ENCODE measurements at regions not wholly inside any gene's neighbourhood (a gene's known extent, or its start where the extent isn't known, plus 50 kb on each side); places are given as distances from the start of the nearest gene placed in this dataset.

DNA sequence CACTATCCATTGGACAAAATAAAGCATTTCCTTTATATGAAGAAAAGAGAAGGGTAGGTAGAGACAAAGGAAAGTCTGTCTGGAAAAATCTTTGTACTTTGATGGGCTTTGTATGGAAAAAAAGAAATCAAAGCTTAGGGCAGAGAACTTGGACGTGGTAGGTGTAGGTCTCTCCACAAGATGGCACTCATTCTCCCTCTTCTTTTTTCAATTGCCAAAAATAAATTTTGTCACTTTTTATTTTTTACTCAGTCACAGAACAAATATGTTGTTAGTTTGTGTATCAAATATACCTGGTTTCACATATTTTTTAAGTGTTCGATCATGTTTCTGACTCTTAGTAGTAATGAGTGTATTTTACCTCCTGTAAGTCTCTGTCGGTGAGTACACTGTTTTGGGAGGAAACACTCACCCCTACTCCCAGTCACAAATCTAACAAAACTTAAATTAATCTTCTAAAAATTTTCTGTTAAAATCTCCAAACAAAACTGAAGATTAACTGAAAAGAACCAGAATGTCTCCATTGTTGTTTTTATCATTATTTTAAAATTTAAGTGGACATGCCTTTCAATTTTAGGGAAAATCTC is 415.8 kb upstream of the GOLIM4 start:
- in situ Hi-C loops (cut with HindIII; ENCODE audit: low pct_unique_long_range_greater_than_20kb, low sequenced_read_pairs): no loop called here
- DNase-seq (ENCODE audit: low read depth in 1 of 2, low spot score in 1 of 2): peak in 1 of 2 experiments; percentile 32
- TF ChIP-seq JUND (IDR thresholded peaks at IDR 0.05; ENCODE audit: low read depth): no peak

- in situ Hi-C loops (cut with HindIII; ENCODE audit: low pct_unique_long_range_greater_than_20kb, low sequenced_read_pairs): no loop called here
- TF ChIP-seq JUND (IDR thresholded peaks at IDR 0.05; ENCODE audit: low read depth): no peak
- DNase-seq (ENCODE audit: low read depth in 1 of 2, low spot score in 1 of 2): no peak
These were observed 410.9 kb upstream of the GOLIM4 start for GRCh38 chr3:168506589-168506988.

DNA sequence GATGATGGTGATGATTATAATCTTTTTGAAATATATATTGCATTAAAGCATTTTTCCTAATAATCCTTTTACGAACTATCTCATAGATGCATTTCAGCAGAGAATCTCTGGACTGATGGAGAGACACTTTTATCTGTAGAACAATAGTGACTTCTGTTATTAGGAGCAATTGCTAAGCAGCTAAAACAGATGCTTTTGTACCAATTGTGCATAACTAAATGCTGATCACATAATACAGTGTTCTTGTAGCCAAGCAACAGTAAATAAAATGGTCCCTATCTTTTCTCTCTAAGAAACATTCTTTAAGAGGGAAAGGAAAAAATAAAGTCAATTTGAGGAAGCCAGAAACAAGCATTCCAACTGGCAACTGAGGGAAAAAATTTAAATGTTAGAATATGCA is 405.8 kb upstream of the GOLIM4 start:
- DNase-seq (ENCODE audit: low read depth in 1 of 2, low spot score in 1 of 2): no peak
- no peak for TF ChIP-seq JUND (IDR thresholded peaks at IDR 0.05; ENCODE audit: low read depth)
- in situ Hi-C loops (cut with HindIII; ENCODE audit: low pct_unique_long_range_greater_than_20kb, low sequenced_read_pairs): no loop called here

GRCh38 chr3:168498194-168498593 is 402.5 kb upstream of the GOLIM4 start:
- no peak for DNase-seq (ENCODE audit: low read depth in 1 of 2, low spot score in 1 of 2)
- in situ Hi-C loops (cut with HindIII; ENCODE audit: low pct_unique_long_range_greater_than_20kb, low sequenced_read_pairs): no loop called here
- no peak for TF ChIP-seq JUND (IDR thresholded peaks at IDR 0.05; ENCODE audit: low read depth)

DNA sequence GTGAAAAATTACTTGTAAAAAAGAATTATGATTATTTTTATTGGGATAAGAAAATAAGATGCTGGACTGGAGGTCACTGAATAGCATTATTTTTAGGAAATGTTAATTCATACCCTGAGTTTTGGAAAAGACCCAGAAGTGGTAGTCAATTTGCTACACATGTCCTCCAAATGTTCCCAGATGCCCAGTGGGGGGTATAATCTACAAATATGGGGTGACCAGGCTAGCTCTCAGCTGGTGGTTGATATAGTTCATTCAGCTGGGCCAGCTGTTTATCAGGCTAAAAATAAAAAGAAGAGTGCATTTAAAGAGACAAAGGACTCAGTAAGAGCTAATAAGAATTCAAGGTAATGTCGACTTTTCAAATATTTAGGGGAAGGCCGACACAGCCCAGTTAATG is 402.0 kb upstream of the GOLIM4 start:
- in situ Hi-C loops (cut with HindIII; ENCODE audit: low pct_unique_long_range_greater_than_20kb, low sequenced_read_pairs): no loop called here
- DNase-seq (ENCODE audit: low read depth in 1 of 2, low spot score in 1 of 2): no peak
- TF ChIP-seq JUND (IDR thresholded peaks at IDR 0.05; ENCODE audit: low read depth): no peak

DNA sequence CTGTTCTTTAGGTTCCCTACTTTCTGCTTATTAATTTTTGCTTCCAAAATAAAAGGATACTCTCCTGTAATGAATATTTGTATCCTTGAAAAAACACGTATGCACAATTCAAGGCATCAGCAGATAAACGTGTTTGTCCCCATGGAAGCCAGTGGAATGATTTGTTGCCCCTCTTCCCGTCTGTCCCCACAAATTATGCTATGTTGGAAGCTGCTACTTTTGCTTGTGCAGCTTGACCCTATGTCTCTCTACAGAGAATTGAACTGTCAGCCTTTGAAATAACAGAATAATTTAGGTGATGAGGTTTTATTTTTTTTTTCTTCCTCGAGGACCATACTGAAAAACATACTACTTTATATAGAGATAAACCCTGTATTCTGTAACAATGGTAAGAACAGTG is 401.5 kb upstream of the GOLIM4 start:
- in situ Hi-C loops (cut with HindIII; ENCODE audit: low pct_unique_long_range_greater_than_20kb, low sequenced_read_pairs): no loop called here
- no peak for TF ChIP-seq JUND (IDR thresholded peaks at IDR 0.05; ENCODE audit: low read depth)
- no peak for DNase-seq (ENCODE audit: low read depth in 1 of 2, low spot score in 1 of 2)

DNA sequence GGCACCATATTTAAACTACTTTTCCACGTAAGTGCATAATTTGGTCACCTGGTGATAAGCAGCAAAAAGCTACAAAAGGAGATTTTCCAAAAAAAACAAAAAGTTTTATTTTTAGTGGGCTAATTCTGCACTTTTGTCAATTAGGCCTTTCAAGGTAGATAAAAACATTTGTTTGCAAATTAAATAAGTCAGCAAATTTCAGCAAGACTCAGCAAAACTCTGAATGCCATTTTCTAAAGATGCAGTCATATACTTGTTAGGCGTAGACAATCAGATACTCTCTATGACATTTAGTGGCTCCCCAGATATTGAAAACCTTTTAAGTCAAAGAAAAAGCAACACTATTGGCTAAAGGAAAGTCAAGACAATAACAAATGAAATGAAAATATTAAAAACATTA is 400.2 kb upstream of the GOLIM4 start:
- in situ Hi-C loops (cut with HindIII; ENCODE audit: low pct_unique_long_range_greater_than_20kb, low sequenced_read_pairs): no loop called here
- no peak for TF ChIP-seq JUND (IDR thresholded peaks at IDR 0.05; ENCODE audit: low read depth)
- DNase-seq (ENCODE audit: low read depth in 1 of 2, low spot score in 1 of 2): no peak

- in situ Hi-C loops (cut with HindIII; ENCODE audit: low pct_unique_long_range_greater_than_20kb, low sequenced_read_pairs): no loop called here
- no peak for DNase-seq (ENCODE audit: low read depth in 1 of 2, low spot score in 1 of 2)
- TF ChIP-seq JUND (IDR thresholded peaks at IDR 0.05; ENCODE audit: low read depth): no peak
These were observed 399.5 kb upstream of the GOLIM4 start for GRCh38 chr3:168495270-168495669.

GRCh38 chr3:168493412-168494205 is 397.9 kb upstream of the GOLIM4 start:
- in situ Hi-C loops (cut with HindIII; ENCODE audit: low pct_unique_long_range_greater_than_20kb, low sequenced_read_pairs): no loop called here
- TF ChIP-seq JUND (IDR thresholded peaks at IDR 0.05; ENCODE audit: low read depth): no peak
- DNase-seq (ENCODE audit: low read depth in 1 of 2, low spot score in 1 of 2): no peak

- no peak for TF ChIP-seq JUND (IDR thresholded peaks at IDR 0.05; ENCODE audit: low read depth)
- in situ Hi-C loops (cut with HindIII; ENCODE audit: low pct_unique_long_range_greater_than_20kb, low sequenced_read_pairs): no loop called here
- DNase-seq (ENCODE audit: low read depth in 1 of 2, low spot score in 1 of 2): no peak
These were observed 395.3 kb upstream of the GOLIM4 start for GRCh38 chr3:168490981-168491380.

DNA sequence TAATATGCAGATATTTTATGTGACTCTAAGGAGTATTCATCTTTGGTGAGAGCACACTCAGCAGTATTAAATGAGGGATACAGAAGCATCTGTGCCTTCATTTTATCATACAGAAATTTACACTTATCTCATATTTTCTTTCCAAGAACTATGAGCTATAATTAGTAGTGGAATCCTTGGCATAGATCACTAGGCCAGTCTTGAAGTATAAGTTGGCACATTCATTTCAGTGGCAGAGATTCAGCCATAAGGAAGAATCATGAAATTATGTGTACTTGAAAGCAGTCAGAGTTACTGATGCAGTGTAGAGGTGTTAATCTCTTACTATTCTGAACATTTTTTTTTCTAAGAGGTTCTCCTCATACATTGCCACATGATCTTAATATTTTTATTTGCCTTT is 393.6 kb upstream of the GOLIM4 start:
- in situ Hi-C loops (cut with HindIII; ENCODE audit: low pct_unique_long_range_greater_than_20kb, low sequenced_read_pairs): no loop called here
- TF ChIP-seq JUND (IDR thresholded peaks at IDR 0.05; ENCODE audit: low read depth): no peak

GRCh38 chr3:168485936-168486335 is 390.2 kb upstream of the GOLIM4 start:
- no peak for DNase-seq (ENCODE audit: low read depth in 1 of 2, low spot score in 1 of 2)
- in situ Hi-C loops (cut with HindIII; ENCODE audit: low pct_unique_long_range_greater_than_20kb, low sequenced_read_pairs): no loop called here
- no peak for TF ChIP-seq JUND (IDR thresholded peaks at IDR 0.05; ENCODE audit: low read depth)

More for the DNA sequence above, 393.6 kb upstream of the GOLIM4 start:
- DNase-seq (ENCODE audit: low read depth in 1 of 2, low spot score in 1 of 2): no peak

DNA sequence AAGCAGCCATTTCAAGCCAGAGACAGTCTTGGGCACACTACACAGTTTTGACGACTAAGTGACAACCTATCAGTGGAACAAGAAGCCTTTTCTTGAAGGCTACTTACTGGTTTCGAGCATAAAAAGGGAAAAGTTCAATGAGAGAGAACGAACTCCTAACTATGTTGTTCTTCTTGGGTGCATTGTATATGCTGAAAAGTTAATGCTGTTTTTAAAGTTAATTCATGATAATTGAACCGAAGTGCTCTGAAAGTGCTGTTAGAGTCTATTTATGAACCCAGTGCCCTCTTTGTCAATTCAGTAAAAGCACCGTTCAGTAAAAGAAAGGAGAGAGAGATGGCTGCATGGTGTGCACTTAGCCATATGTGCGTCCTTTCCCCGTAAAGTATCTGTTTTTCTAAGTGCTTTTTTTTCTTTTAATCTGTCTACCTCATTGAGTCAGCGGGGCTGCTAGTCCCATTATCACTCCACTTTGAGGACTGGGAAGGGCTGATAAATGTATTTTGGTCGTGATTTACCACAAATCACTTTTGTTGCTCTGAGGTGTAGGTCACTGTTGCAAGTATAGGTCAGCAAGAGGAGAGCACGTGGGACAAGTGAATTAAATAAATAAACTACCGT is 380.7 kb upstream of the GOLIM4 start:
- DNase-seq (ENCODE audit: low read depth in 1 of 2, low spot score in 1 of 2): no peak
- in situ Hi-C loops (cut with HindIII; ENCODE audit: low pct_unique_long_range_greater_than_20kb, low sequenced_read_pairs): no loop called here
- no peak for TF ChIP-seq JUND (IDR thresholded peaks at IDR 0.05; ENCODE audit: low read depth)

Measured in T47D (cell line).